Stimulated activated memory B cell treated with anti-CD40 and anti-IgM and Interleukin-4, amounts not matched to agents 10 μg/mL and 1 μg/mL and 100 μg/mL, for 72 hours (primary cell): ENCODE measurements at regions not wholly inside any gene's neighbourhood (a gene's known extent, or its start where the extent isn't known, plus 50 kb on each side); places are given as distances from the start of the nearest gene placed in this dataset.
"Not testable (repeated sequence)": the region's sequence is repeated elsewhere in the genome, so short reads cannot be mapped to it uniquely, and the experiment has no call there.

Experiments
- ATAC-seq: fragments of 150-1000 bp; cut with Tn5 transposase; 2 replicates; pipeline ENCODE4 v1.10.0; 2021
- H3K27ac Mint-ChIP-seq: one replicate; pipeline ENCODE4 v1.8.0; 2022; ENCODE audit warnings: mild to moderate bottlenecking, mixed read lengths
- H3K27me3 Mint-ChIP-seq: one replicate; pipeline ENCODE4 v1.8.0; 2022; ENCODE audit warnings: mixed read lengths
- H3K36me3 Mint-ChIP-seq: one replicate; pipeline ENCODE4 v1.8.0; 2022; ENCODE audit warnings: mixed read lengths
- H3K4me1 Mint-ChIP-seq: one replicate; pipeline ENCODE4 v1.8.0; 2022; ENCODE audit warnings: mixed read lengths
- H3K4me3 Mint-ChIP-seq: one replicate; pipeline ENCODE4 v1.8.0; 2022; ENCODE audit warnings: mild to moderate bottlenecking, moderate library complexity, mixed read lengths
- H3K9me3 Mint-ChIP-seq: one replicate; pipeline ENCODE4 v1.8.0; 2022; ENCODE audit warnings: mixed read lengths

DNA sequence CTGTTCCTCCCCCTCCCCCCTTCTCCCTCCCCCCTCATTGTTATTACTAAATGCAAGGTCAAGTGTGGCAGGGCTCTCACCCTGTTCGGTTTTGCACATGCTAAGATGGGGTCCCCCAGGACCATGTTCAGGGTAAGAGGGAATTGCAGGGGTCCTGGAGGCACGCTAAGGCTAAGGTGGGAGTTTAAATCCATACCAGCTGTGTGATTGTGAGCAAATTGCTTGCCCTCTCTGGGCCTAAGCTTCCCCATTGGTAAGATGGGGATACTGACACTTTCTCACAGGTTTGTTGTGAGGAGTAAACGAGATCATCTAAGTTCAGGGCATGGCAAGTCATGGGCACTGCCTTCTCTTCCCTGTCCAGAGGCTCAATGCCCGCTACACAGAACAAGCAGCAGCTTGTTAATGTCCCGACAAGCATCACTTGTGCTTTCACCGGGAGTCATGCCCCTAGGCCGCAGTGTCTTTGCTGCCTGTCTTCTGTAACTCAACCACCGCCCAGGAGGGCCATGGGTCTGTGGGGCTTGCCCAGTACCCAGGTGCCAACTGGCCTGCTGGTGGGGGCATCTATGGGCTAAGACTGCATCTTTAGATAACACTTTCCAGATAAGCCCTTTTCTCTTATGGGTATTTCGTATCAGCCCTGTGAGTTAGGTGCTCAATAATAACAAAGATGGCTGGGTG, 279.1 kb downstream of the MYCN start:
- Mint-ChIP-seq H3K4me3 (no peak overlapping the region), H3K27me3 (peaks cover 21% of the 10 kb centered on the region), H3K4me1 (no peaks in the 10 kb centered on the region), H3K36me3 (no peaks in the 10 kb centered on the region), H3K27ac (no peak overlapping the region), H3K9me3 (peaks cover 11% of the 10 kb centered on the region)
- no peak for ATAC-seq

DNA sequence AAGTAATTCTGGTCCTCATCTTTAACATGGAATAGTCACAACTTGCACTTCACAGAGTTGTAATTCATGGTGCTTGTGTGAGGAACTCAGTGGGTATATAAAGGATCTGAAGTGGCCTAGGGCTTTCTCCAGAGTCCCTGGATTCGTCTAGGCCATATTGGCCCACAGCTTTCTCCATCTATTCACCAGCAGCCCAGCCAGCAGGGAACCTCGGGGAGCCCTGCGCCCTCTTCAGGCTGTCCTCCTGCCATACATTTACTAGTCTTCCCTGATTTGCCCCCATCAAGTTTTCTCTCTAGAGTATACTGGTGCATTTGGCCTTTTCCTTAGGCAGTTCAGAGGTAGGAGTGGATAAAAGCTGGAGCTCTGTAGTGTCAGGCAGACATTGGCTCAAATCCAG, 278.3 kb downstream of the MYCN start:
- no peak for ATAC-seq
- Mint-ChIP-seq H3K27me3 (peaks cover 21% of the 10 kb centered on the region), H3K4me3 (no peak overlapping the region), H3K27ac (no peak overlapping the region), H3K4me1 (no peaks in the 10 kb centered on the region), H3K36me3 (no peaks in the 10 kb centered on the region), H3K9me3 (peaks cover 11% of the 10 kb centered on the region)

DNA sequence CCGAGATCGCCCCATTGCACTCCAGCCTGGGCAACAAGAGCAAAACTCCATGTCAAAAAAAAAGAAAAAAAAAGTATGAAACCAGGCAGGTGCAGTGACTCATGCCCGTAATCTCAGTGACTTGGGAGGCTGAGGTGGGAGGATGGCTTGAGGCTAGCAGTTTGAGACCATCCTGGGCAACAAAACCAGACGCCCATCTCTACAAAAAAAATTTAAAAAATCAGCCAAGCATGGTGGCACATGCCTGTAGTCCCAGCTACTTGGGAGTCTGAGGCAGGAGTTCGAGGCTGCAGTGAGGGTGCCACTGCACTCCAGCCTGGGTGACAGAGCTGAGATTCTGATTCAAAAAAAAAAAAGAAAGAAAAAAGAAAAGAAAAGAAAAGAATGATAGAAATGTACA, 277.8 kb downstream of the MYCN start:
- ATAC-seq = no peak
- H3K4me1 Mint-ChIP-seq = no peaks in the 10 kb centered on the region
- no peak overlapping the region for H3K4me3 Mint-ChIP-seq
- H3K27ac Mint-ChIP-seq = no peak overlapping the region
- peaks cover 11% of the 10 kb centered on the region for H3K9me3 Mint-ChIP-seq
- no peaks in the 10 kb centered on the region for H3K36me3 Mint-ChIP-seq
- H3K27me3 Mint-ChIP-seq = peaks cover 21% of the 10 kb centered on the region

DNA sequence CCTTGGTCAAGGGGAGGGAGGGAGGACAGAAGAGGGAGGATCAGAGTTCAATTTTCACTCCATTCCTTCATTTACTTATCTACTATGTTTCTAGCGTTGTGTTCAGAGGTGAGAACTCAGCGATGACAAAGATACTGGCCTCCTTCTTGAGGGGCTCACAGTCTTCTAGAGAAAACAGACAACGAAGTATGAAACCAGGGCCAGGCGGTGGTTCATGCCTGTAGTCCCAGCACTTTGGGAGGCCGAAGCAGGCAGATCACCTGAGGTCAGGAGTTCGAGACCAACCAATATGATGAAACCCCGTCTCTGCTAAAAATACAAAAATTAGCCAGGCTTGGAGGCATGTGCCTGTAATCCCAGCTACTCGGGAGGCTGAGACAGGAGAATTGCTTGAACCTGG, 277.4 kb downstream of the MYCN start:
- H3K4me3 Mint-ChIP-seq, ATAC-seq, H3K27ac Mint-ChIP-seq, H3K4me1 Mint-ChIP-seq, H3K36me3 Mint-ChIP-seq: not testable (repeated sequence)
- H3K9me3 Mint-ChIP-seq = peaks cover 11% of the 10 kb centered on the region
- peaks cover 21% of the 10 kb centered on the region for H3K27me3 Mint-ChIP-seq

DNA sequence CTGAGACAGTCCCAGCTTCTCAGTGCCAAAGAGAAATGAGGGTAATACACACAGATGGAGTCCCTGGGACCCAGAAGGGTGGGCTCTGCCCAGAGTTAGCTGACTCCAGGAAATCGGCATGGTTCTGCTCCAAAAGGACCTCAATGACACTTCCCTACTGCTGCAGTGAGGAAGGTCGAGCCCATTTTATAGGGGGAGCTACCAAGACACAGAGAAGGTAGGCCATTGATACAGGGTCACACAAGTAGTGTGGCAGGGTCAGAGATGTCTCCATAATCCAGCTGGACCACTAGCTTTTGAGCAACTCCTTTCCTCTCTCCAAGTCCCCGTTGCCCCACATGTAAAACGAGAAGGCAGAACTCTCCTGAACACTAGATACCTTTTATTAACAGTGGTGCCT, 276.9 kb downstream of the MYCN start:
- H3K4me1 Mint-ChIP-seq = no peaks in the 10 kb centered on the region
- no peak overlapping the region for H3K4me3 Mint-ChIP-seq
- ATAC-seq = no peak
- H3K9me3 Mint-ChIP-seq = peaks cover 10% of the 10 kb centered on the region
- no peak overlapping the region for H3K27ac Mint-ChIP-seq
- peaks cover 17% of the 10 kb centered on the region for H3K27me3 Mint-ChIP-seq
- no peaks in the 10 kb centered on the region for H3K36me3 Mint-ChIP-seq

DNA sequence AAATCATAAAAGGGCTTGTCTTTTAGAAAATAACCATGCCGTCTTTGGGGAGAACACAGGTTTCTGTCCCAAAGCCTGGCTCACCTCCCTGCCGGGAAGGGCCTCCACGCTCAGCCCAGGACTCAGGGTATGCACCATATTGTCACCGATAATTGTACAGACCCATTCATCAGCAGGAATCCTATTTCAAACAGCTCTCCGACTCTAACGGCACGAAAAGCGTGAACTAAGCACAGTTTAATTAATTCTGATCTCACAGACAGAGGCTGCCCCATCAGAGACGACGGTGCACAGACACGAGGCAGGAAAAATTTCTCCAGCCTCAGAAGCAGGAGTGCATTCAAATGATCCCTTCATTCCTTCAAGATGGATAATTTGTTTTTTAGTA, 276.2 kb downstream of the MYCN start:
- Mint-ChIP-seq H3K4me3 (no peak overlapping the region), H3K9me3 (peaks cover 3% of the 10 kb centered on the region), H3K27me3 (peaks cover 11% of the 10 kb centered on the region), H3K27ac (no peak overlapping the region), H3K4me1 (no peaks in the 10 kb centered on the region), H3K36me3 (no peaks in the 10 kb centered on the region)
- no peak for ATAC-seq

DNA sequence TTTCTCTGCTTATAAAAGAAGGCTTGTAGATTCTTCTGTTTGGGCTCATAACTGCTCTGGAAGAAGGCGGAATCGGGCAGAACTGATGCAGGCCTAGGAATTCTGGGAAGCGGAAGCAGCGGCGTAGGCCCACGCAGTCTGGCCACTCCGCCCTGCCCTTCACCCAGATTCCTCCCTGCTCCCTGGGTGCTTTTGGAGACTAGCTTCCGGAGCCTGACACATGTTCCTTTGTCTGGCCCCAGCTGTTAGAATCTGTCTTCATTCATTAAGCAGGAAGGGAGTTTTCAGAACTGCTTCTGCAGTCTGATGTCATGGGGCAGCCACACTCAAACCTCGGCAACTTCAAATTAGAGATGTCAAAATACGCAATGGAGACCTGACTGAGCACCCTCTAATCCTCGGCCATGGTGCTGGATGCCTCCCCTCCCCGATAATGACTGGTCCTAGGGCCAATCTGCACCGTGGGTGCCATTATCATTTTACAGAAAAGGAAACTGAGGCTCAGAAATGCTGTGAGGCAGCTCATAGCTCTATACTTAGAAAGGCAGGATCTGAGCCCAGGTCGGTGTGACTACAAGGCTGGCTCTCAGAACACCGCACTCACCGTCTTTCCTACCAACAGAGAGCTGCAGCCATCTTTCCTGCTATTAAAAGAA, 275.7 kb downstream of the MYCN start:
- H3K4me1 Mint-ChIP-seq = no peaks in the 10 kb centered on the region
- H3K36me3 Mint-ChIP-seq = no peaks in the 10 kb centered on the region
- no peak overlapping the region for H3K27ac Mint-ChIP-seq
- ATAC-seq = no peak
- no peaks in the 10 kb centered on the region for H3K9me3 Mint-ChIP-seq
- H3K4me3 Mint-ChIP-seq = no peak overlapping the region
- peaks cover 11% of the 10 kb centered on the region for H3K27me3 Mint-ChIP-seq

DNA sequence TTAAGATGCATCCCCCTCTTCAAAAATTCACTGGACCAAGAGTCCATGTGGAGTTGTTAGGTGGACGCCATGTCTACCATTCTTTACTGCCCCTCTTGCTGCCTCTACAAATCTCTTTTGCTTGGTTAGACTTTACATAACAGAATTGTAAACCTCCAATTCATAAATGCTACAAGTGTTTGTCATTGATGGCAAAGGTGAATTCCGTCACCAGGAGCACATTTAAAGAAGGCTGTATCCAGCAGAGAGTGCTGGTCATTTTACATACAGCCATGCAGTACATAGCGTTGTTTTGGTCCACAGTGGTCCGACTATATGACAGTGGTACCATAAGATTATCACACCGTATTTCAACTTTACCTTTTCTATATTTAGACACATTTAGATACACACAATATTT, 274.5 kb downstream of the MYCN start:
- H3K27me3 Mint-ChIP-seq = peaks cover 11% of the 10 kb centered on the region
- no peaks in the 10 kb centered on the region for H3K4me1 Mint-ChIP-seq
- ATAC-seq = no peak
- H3K9me3 Mint-ChIP-seq = peaks cover 3% of the 10 kb centered on the region
- H3K27ac Mint-ChIP-seq = no peak overlapping the region
- no peaks in the 10 kb centered on the region for H3K36me3 Mint-ChIP-seq
- H3K4me3 Mint-ChIP-seq = no peak overlapping the region

DNA sequence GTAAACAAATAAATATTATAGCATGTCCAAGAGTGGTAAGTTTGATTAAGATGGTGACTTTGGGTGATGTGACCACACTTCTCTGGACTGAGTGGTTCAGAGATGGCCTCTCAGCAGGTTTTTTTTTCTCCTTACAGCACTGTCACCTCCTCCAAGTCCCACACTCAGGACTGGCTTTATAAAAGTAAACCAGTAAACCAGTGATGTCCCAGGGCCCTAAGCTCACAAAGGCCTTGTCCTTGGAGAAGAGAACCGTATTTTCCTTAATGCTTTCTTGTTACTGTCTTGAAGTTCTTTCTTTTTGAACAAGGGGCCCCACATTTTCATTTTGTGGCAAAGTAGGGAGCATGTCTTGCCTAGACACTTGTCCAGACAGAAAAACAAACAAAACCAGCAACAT, 274.0 kb downstream of the MYCN start:
- H3K4me3 Mint-ChIP-seq = no peak overlapping the region
- peaks cover 3% of the 10 kb centered on the region for H3K9me3 Mint-ChIP-seq
- peaks cover 11% of the 10 kb centered on the region for H3K27me3 Mint-ChIP-seq
- H3K36me3 Mint-ChIP-seq = no peaks in the 10 kb centered on the region
- no peak overlapping the region for H3K27ac Mint-ChIP-seq
- no peak for ATAC-seq
- H3K4me1 Mint-ChIP-seq = no peaks in the 10 kb centered on the region

DNA sequence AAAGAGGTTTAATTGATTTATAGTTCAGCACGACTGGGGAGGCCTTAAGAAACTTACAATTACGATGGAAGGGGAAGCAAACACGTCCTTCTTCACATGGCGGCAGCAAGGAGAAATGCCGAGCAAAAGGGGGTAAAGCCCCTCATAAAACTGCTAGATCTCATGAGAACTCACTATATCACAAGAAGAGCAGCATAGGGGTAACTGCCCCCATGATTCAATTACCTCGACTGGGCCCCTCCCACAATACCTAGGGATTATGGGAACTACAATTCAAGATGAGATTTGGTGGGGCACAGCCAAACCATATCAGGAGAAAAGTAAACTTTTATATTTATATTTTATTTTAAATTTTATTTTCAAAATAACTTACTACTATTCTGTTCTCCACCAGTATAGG, 272.0 kb downstream of the MYCN start:
- peaks cover 11% of the 10 kb centered on the region for H3K9me3 Mint-ChIP-seq
- peaks cover 11% of the 10 kb centered on the region for H3K27me3 Mint-ChIP-seq
- H3K4me3 Mint-ChIP-seq = no peak overlapping the region
- ATAC-seq = no peak
- H3K27ac Mint-ChIP-seq = no peak overlapping the region
- no peaks in the 10 kb centered on the region for H3K4me1 Mint-ChIP-seq
- no peaks in the 10 kb centered on the region for H3K36me3 Mint-ChIP-seq

DNA sequence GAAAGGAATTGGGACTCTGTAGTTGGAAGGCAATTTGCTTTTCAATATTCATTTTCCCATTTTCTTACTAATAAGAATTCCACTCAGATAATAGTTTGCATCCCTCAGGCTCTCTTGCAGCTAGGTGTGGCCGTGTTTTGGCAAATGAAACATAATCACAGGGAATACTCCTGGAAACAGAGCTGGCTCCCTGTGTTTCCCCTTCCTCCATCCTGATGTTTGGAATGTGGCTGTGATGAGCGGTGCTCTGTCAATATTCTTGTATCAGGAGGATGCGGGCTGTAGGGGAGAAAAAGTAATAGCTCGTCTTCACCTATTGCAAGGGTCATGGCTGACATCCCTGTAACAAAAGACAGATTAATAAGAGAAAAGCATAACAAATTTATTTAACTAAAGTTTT, 271.0 kb downstream of the MYCN start:
- Mint-ChIP-seq H3K4me1 (no peaks in the 10 kb centered on the region), H3K36me3 (no peaks in the 10 kb centered on the region), H3K9me3 (peaks cover 14% of the 10 kb centered on the region), H3K4me3 (no peak overlapping the region), H3K27me3 (peaks cover 9% of the 10 kb centered on the region), H3K27ac (no peak overlapping the region)
- ATAC-seq = no peak

DNA sequence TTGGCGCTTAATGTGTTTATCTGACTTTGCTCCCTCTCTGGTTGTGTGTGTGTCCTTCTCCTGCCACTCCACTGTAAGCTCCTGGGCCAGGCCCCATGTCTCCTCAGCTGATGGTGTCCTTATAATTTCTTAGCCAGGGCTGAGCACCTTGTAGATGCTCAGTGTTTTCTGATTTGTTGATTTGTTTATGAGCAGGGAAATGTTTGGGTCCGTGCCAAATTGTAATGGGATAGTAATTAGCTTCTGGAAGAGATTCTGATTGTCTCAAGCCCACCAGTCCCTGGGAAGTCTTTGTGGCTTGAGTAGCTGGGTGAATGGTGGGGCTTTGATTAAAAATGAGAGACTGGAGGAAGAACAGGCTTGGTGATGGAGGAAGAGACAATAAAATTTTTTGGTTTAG, 270.5 kb downstream of the MYCN start:
- Mint-ChIP-seq H3K36me3 (no peaks in the 10 kb centered on the region), H3K4me1 (no peaks in the 10 kb centered on the region), H3K9me3 (peaks cover 14% of the 10 kb centered on the region), H3K4me3 (no peak overlapping the region), H3K27ac (no peak overlapping the region), H3K27me3 (peaks cover 4% of the 10 kb centered on the region)
- no peak for ATAC-seq

DNA sequence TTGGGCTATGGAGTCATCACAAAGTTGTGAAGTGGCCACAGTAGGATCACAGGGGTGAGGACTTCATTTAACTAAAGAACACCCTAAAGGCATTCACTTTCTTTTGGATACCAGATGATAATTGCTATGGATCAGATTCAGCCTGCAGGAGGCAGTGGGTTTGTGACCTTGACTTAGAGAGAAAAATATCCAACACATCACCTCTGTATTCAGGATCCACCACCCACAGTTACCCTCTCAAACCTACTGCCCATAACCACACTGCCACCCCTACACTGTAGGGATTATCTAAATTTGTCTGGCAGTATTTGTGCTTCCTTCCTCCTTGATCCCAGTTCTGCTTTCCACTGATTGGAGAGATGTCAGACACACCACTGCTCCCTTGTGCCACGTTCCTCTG, 269.4 kb downstream of the MYCN start:
- Mint-ChIP-seq H3K4me1 (no peaks in the 10 kb centered on the region), H3K4me3 (no peak overlapping the region), H3K27ac (no peak overlapping the region), H3K27me3 (no peaks in the 10 kb centered on the region), H3K9me3 (peaks cover 14% of the 10 kb centered on the region), H3K36me3 (no peaks in the 10 kb centered on the region)
- no peak for ATAC-seq

DNA sequence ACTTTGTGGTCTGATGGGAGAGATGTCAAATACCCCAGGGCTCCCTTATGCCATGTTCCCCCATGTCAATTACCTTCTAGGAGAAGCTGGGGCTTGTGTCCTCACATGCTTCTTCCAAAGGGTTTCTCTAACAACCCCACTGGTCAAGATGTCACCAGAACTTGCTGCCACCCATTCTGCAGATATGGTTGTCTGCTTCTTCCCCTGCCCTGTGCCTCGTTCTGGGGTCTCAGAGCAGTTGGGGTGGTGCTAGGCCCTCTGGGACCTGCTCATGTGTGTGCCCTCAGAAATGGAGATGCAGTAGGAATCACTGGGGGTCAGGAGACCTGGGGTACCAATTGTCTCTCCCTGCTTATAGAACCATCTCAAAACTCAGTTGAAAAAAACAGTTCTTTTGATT, 268.6 kb downstream of the MYCN start:
- no peaks in the 10 kb centered on the region for H3K27me3 Mint-ChIP-seq
- no peak for ATAC-seq

DNA sequence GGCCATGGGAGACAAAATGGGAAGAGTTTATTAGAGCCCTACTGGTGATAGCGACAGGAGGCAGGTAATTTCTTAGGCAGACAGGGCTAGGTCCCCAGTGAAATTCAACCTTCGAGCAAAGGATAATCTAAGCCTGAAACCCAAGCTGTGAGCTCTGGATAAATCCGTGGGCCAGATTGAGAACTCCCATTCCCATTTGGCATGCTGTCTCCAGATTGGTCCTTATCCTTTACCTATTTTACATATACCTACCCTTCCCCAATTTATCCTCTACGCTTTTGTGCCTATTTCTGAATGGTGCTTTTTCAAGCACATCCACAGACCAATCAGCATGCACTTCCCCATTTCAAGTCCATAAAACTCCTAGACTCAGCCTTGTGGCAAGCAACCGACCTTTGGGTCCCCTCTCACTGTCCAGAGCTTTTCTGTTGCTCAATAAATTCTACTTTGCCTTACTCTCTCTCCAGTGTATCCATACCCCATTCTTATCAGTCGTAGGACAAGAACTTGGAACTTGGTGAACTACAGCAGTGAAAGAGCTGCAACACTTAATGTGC, 268.0 kb downstream of the MYCN start:
- H3K27me3 Mint-ChIP-seq = no peaks in the 10 kb centered on the region
- H3K4me1 Mint-ChIP-seq = no peaks in the 10 kb centered on the region
- no peak for ATAC-seq
- H3K36me3 Mint-ChIP-seq = no peaks in the 10 kb centered on the region
- H3K4me3 Mint-ChIP-seq = no peak overlapping the region
- H3K27ac Mint-ChIP-seq = no peak overlapping the region
- H3K9me3 Mint-ChIP-seq = peaks cover 16% of the 10 kb centered on the region

More for the DNA sequence above, 268.6 kb downstream of the MYCN start:
- Mint-ChIP-seq H3K4me3 (no peak overlapping the region), H3K36me3 (no peaks in the 10 kb centered on the region), H3K4me1 (no peaks in the 10 kb centered on the region), H3K9me3 (peaks cover 14% of the 10 kb centered on the region), H3K27ac (no peak overlapping the region)

DNA sequence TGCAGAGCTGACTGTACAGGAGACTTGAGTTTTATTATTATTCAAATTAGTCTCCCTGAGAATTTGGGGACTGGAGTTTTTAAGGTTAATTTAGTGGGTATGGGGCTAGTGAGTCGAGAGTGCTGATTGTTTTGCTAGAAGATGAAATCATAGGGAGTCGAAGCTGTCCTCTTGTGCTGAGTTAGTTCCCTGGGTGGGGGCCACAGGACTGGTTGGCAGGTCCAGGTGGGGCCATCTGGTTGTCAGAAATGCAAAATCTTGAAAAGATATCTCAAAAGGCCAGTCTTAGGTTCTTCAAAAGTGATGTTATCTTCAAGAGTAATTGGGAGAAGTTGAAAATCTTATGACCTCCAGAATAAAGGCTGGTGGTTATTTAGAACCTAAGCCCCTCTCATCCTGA, 267.3 kb downstream of the MYCN start:
- no peak for ATAC-seq
- no peaks in the 10 kb centered on the region for H3K4me1 Mint-ChIP-seq
- peaks cover 18% of the 10 kb centered on the region for H3K9me3 Mint-ChIP-seq
- H3K27ac Mint-ChIP-seq = no peak overlapping the region
- no peak overlapping the region for H3K4me3 Mint-ChIP-seq
- no peaks in the 10 kb centered on the region for H3K27me3 Mint-ChIP-seq
- H3K36me3 Mint-ChIP-seq = no peaks in the 10 kb centered on the region
